ENCODE measurements at regions not wholly inside any gene's neighbourhood (a gene's known extent, or its start where the extent isn't known, plus 50 kb on each side); places are given as distances from the start of the nearest gene placed in this dataset.

DNA sequence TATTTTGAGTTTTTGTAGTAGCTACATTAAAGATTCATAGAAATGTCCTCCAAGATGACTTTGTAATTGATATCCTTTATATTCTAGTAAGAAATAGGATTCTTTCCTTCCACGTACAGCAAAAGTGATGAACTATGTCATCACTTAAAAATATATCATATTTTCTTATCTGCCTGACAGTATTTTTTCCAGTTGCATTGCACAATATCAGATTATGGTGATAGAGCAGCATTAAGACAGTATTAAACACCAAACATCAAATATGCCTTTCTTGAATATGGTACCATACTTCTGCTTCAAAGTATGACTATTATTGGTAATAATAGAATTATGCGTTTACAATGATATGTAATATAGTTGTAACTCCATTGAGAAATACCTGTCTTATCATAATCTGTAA, 919.8 kb upstream of the EDIL3 start:
- Histone ChIP-seq H4K8ac (ENCODE audit: low read depth, low read length) (no peak overlapping the region), H3K23ac (ENCODE audit: low read depth, low read length, poor library complexity) (no peak overlapping the region), H2BK15ac (ENCODE audit: low read length) (no peak overlapping the region), H4K91ac (ENCODE audit: low read depth, low read length, poor library complexity) (no peak overlapping the region), H3K27ac (replicated peaks; ENCODE audit: low read length) (no peak overlapping the region), H3K4ac (ENCODE audit: low read length) (no peak overlapping the region), H2BK12ac (ENCODE audit: low read length) (no peak overlapping the region), H3K4me3 (ENCODE audit: low read length in 2 of 2) (no peak overlapping the region), H2AFZ (ENCODE audit: low read length) (no peak overlapping the region), H3K4me1 (ENCODE audit: control insufficient read depth in 2 of 2, insufficient read depth in 1 of 2, low read depth in 1 of 2, low read length in 2 of 2) (no peaks in the 10 kb centered on the region), H3K4me2 (ENCODE audit: insufficient read depth, low read length, poor library complexity, severe bottlenecking) (no peak overlapping the region), H2BK5ac (ENCODE audit: low read length) (no peak overlapping the region), H2AK5ac (ENCODE audit: low read depth, low read length) (no peak overlapping the region), H3K27me3 (ENCODE audit: control insufficient read depth in 3 of 3, insufficient read depth in 3 of 3, low read depth in 1 of 3, low read length in 3 of 3) (no peaks in the 10 kb centered on the region), H3K79me1 (ENCODE audit: low read depth, low read length) (no peaks in the 10 kb centered on the region), H3K9me3 (replicated peaks in 1 of 2; ENCODE audit: control insufficient read depth in 2 of 2, insufficient read depth in 1 of 2, low read depth in 1 of 2, low read length in 2 of 2) (no peaks in the 10 kb centered on the region), H3K36me3 (replicated peaks in 1 of 2; ENCODE audit: control insufficient read depth in 2 of 2, insufficient read depth in 2 of 2, low read length in 2 of 2) (no peaks in the 10 kb centered on the region), H3K14ac (ENCODE audit: low read length) (no peak overlapping the region), H2BK120ac (ENCODE audit: low read depth, low read length) (no peak overlapping the region), H3K9ac (ENCODE audit: low read depth, low read length, poor library complexity) (no peak overlapping the region), H3K18ac (ENCODE audit: low read length) (no peak overlapping the region)
- no CpG with 5 or more reads among the region's 2 CpGs for WGBS, 2 donors (ENCODE audit: extremely low coverage in 2 of 2, insufficient read length in 2 of 2, insufficient replicate concordance in 1 of 2)
- no peak for DNase-seq (ENCODE audit: low spot score)

DNA sequence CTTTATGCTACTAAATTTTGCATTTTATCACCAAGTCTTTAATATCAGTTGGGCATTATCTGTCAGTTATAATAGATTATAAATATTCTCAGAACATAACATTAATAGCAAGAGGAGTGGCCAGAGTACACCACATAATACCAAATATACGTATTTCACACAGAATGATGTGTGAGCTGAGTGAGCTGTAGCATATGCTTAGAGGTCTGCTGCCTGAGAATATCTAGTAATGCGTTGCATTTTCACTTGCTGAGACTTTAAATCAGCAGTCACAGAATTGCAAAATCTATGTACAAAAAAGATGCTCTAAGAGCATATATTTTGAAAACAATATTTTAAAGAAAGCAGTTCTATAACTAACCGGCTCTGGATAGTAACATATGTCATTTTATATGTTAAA, 921.1 kb upstream of the EDIL3 start:
- H3K27ac ChIP-seq (replicated peaks; ENCODE audit: low read length): no peak overlapping the region
- no peak overlapping the region for H2BK5ac ChIP-seq (ENCODE audit: low read length)
- H3K4me2 ChIP-seq (ENCODE audit: insufficient read depth, low read length, poor library complexity, severe bottlenecking): no peak overlapping the region
- H3K4me1 ChIP-seq (ENCODE audit: control insufficient read depth in 2 of 2, insufficient read depth in 1 of 2, low read depth in 1 of 2, low read length in 2 of 2): no peaks in the 10 kb centered on the region
- no peak overlapping the region for H2AK5ac ChIP-seq (ENCODE audit: low read depth, low read length)
- no peaks in the 10 kb centered on the region for H3K36me3 ChIP-seq (replicated peaks in 1 of 2; ENCODE audit: control insufficient read depth in 2 of 2, insufficient read depth in 2 of 2, low read length in 2 of 2)
- H3K9me3 ChIP-seq (replicated peaks in 1 of 2; ENCODE audit: control insufficient read depth in 2 of 2, insufficient read depth in 1 of 2, low read depth in 1 of 2, low read length in 2 of 2): no peaks in the 10 kb centered on the region
- no peaks in the 10 kb centered on the region for H3K27me3 ChIP-seq (ENCODE audit: control insufficient read depth in 3 of 3, insufficient read depth in 3 of 3, low read depth in 1 of 3, low read length in 3 of 3)
- H3K79me1 ChIP-seq (ENCODE audit: low read depth, low read length): no peaks in the 10 kb centered on the region
- no peak overlapping the region for H4K91ac ChIP-seq (ENCODE audit: low read depth, low read length, poor library complexity)
- H2BK15ac ChIP-seq (ENCODE audit: low read length): no peak overlapping the region
- no peak for DNase-seq (ENCODE audit: low spot score)
- WGBS, 2 donors (ENCODE audit: extremely low coverage in 2 of 2, insufficient read length in 2 of 2, insufficient replicate concordance in 1 of 2): no CpG with 5 or more reads among the region's 3 CpGs
- H3K23ac ChIP-seq (ENCODE audit: low read depth, low read length, poor library complexity): no peak overlapping the region
- H3K4ac ChIP-seq (ENCODE audit: low read length): no peak overlapping the region
- H4K8ac ChIP-seq (ENCODE audit: low read depth, low read length): no peak overlapping the region
- H2BK120ac ChIP-seq (ENCODE audit: low read depth, low read length): no peak overlapping the region
- no peak overlapping the region for H3K9ac ChIP-seq (ENCODE audit: low read depth, low read length, poor library complexity)
- no peak overlapping the region for H3K14ac ChIP-seq (ENCODE audit: low read length)
- no peak overlapping the region for H3K4me3 ChIP-seq (ENCODE audit: low read length in 2 of 2)
- H2BK12ac ChIP-seq (ENCODE audit: low read length): no peak overlapping the region
- no peak overlapping the region for H3K18ac ChIP-seq (ENCODE audit: low read length)
- H2AFZ ChIP-seq (ENCODE audit: low read length): no peak overlapping the region

DNA sequence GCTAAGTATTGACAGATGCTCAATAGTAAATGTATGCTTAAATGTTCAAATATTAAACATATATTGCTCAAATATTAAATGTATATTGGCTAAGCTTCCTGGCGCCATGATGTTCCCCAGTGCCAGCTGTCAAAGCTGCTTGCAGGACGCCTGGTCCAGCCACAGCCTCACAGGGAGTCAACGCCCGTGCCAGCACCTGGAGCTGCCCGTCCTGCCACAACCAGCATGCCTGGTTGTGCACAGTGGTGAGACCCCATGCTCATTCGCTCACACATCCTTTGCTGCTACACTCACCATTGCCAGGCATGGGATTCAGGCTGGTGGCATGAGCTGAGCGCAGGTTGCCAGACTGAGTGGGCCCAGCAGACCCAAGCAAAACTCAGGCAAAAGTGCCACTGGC, 926.9 kb upstream of the EDIL3 start:
- Histone ChIP-seq H3K9me3 (replicated peaks in 1 of 2; ENCODE audit: control insufficient read depth in 2 of 2, insufficient read depth in 1 of 2, low read depth in 1 of 2, low read length in 2 of 2) (no peaks in the 10 kb centered on the region), H3K14ac (ENCODE audit: low read length) (peak overlapping the region; percentile 9), H3K36me3 (replicated peaks in 1 of 2; ENCODE audit: control insufficient read depth in 2 of 2, insufficient read depth in 2 of 2, low read length in 2 of 2) (no peaks in the 10 kb centered on the region), H2AFZ (ENCODE audit: low read length) (no peak overlapping the region), H3K27me3 (ENCODE audit: control insufficient read depth in 3 of 3, insufficient read depth in 3 of 3, low read depth in 1 of 3, low read length in 3 of 3) (no peaks in the 10 kb centered on the region), H3K9ac (ENCODE audit: low read depth, low read length, poor library complexity) (peak overlapping the region; percentile 24), H3K4me2 (ENCODE audit: insufficient read depth, low read length, poor library complexity, severe bottlenecking) (no peak overlapping the region), H3K4me1 (ENCODE audit: control insufficient read depth in 2 of 2, insufficient read depth in 1 of 2, low read depth in 1 of 2, low read length in 2 of 2) (no peaks in the 10 kb centered on the region), H3K27ac (replicated peaks; ENCODE audit: low read length) (no peak overlapping the region), H2BK5ac (ENCODE audit: low read length) (no peak overlapping the region), H2BK15ac (ENCODE audit: low read length) (no peak overlapping the region), H4K91ac (ENCODE audit: low read depth, low read length, poor library complexity) (no peak overlapping the region), H3K4me3 (ENCODE audit: low read length in 2 of 2) (no peak overlapping the region), H3K79me1 (ENCODE audit: low read depth, low read length) (no peaks in the 10 kb centered on the region), H2BK12ac (ENCODE audit: low read length) (no peak overlapping the region), H3K18ac (ENCODE audit: low read length) (peak overlapping the region; percentile 11), H3K23ac (ENCODE audit: low read depth, low read length, poor library complexity) (no peak overlapping the region), H2AK5ac (ENCODE audit: low read depth, low read length) (no peak overlapping the region), H3K4ac (ENCODE audit: low read length) (no peak overlapping the region), H2BK120ac (ENCODE audit: low read depth, low read length) (no peak overlapping the region), H4K8ac (ENCODE audit: low read depth, low read length) (no peak overlapping the region)
- no CpG with 5 or more reads among the region's 7 CpGs for WGBS, 2 donors (ENCODE audit: extremely low coverage in 2 of 2, insufficient read length in 2 of 2, insufficient replicate concordance in 1 of 2)
- DNase-seq (ENCODE audit: low spot score): no peak

DNA sequence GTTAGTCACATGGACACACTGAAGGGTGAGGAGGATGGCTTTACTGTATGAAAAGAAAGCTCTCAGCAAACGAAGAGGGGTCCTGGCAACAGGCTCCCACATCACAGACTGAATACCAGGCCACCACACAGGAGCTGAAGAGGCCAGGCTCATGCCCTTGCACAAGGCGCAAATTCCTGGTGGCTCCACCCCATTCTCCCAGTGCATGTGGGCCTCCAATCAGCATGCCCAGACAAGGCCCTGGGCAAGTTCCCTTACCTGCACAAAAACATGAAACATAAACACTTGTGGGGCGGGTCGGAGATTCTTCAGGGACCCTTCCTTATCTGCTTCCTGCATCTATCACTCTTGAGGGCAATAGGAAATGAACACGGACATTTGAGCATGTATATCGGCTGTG, 935.8 kb upstream of the EDIL3 start:
- Histone ChIP-seq H3K27me3 (ENCODE audit: control insufficient read depth in 3 of 3, insufficient read depth in 3 of 3, low read depth in 1 of 3, low read length in 3 of 3) (no peaks in the 10 kb centered on the region), H2AFZ (ENCODE audit: low read length) (peak overlapping the region; percentile 61), H3K36me3 (replicated peaks in 1 of 2; ENCODE audit: control insufficient read depth in 2 of 2, insufficient read depth in 2 of 2, low read length in 2 of 2) (no peaks in the 10 kb centered on the region), H3K9me3 (replicated peaks in 1 of 2; ENCODE audit: control insufficient read depth in 2 of 2, insufficient read depth in 1 of 2, low read depth in 1 of 2, low read length in 2 of 2) (no peaks in the 10 kb centered on the region), H3K79me1 (ENCODE audit: low read depth, low read length) (no peaks in the 10 kb centered on the region), H4K91ac (ENCODE audit: low read depth, low read length, poor library complexity) (no peak overlapping the region), H3K23ac (ENCODE audit: low read depth, low read length, poor library complexity) (no peak overlapping the region), H3K4me2 (ENCODE audit: insufficient read depth, low read length, poor library complexity, severe bottlenecking) (no peak overlapping the region), H4K8ac (ENCODE audit: low read depth, low read length) (no peak overlapping the region), H2BK5ac (ENCODE audit: low read length) (no peak overlapping the region), H3K27ac (replicated peaks; ENCODE audit: low read length) (no peak overlapping the region), H3K4me3 (ENCODE audit: low read length in 2 of 2) (no peak overlapping the region), H3K18ac (ENCODE audit: low read length) (no peak overlapping the region), H3K4ac (ENCODE audit: low read length) (no peak overlapping the region), H3K9ac (ENCODE audit: low read depth, low read length, poor library complexity) (no peak overlapping the region), H2AK5ac (ENCODE audit: low read depth, low read length) (no peak overlapping the region), H3K4me1 (ENCODE audit: control insufficient read depth in 2 of 2, insufficient read depth in 1 of 2, low read depth in 1 of 2, low read length in 2 of 2) (no peaks in the 10 kb centered on the region), H3K14ac (ENCODE audit: low read length) (no peak overlapping the region), H2BK12ac (ENCODE audit: low read length) (no peak overlapping the region), H2BK120ac (ENCODE audit: low read depth, low read length) (no peak overlapping the region), H2BK15ac (ENCODE audit: low read length) (no peak overlapping the region)
- no peak for DNase-seq (ENCODE audit: low spot score)
- no CpG with 5 or more reads among the region's 6 CpGs for WGBS, 2 donors (ENCODE audit: extremely low coverage in 2 of 2, insufficient read length in 2 of 2, insufficient replicate concordance in 1 of 2)

Measured in neuronal stem cell (in vitro differentiated cells).